Spinal cord (tissue), 9 donors: ENCODE measurements at regions not wholly inside any gene's neighbourhood (a gene's known extent, or its start where the extent isn't known, plus 50 kb on each side); places are given as distances from the start of the nearest gene placed in this dataset.
"Not testable (repeated sequence)": the region's sequence is repeated elsewhere in the genome, so short reads cannot be mapped to it uniquely, and the experiment has no call there.

Experiments
- DNase-seq, 6 donors: peaks; one replicate each; pipeline versions ENCODE4 v3.0.0 to v3.0.0-alpha.2; 2013 to 2015; ENCODE audit warnings: low spot score in 6 of 6, low read depth in 4 of 6
- H3K27ac ChIP-seq: one replicate; pipeline ENCODE4 v1.5.1; 2013; ENCODE audit warnings: low read depth, low read length, control low read depth
- H3K27me3 ChIP-seq: one replicate; pipeline ENCODE4 v1.6.1; 2013; ENCODE audit warnings: low read length; ENCODE audit not compliant: control insufficient read depth, insufficient read depth
- H3K36me3 ChIP-seq: one replicate; pipeline ENCODE4 v1.6.1; 2013; ENCODE audit warnings: low read length; ENCODE audit not compliant: control insufficient read depth, insufficient read depth
- H3K4me1 ChIP-seq: one replicate; pipeline ENCODE4 v1.6.1; 2013; ENCODE audit warnings: low read length; ENCODE audit not compliant: control insufficient read depth, insufficient read depth
- H3K4me3 ChIP-seq: one replicate; pipeline ENCODE4 v1.5.1; 2013; ENCODE audit warnings: low read depth, low read length, control low read depth
- H3K9me3 ChIP-seq: one replicate; pipeline ENCODE4 v1.6.1; 2013; ENCODE audit warnings: low read length; ENCODE audit not compliant: control insufficient read depth, insufficient read depth
- WGBS: methylation state at CpG from one replicate; pipeline ENCODE4 v1.1.5; 2013; ENCODE audit warnings: missing lambda C conversion rate; ENCODE audit not compliant: insufficient coverage; 5-methylcytosine and 5-hydroxymethylcytosine counted together
- donor health status: healthy.

DNA sequence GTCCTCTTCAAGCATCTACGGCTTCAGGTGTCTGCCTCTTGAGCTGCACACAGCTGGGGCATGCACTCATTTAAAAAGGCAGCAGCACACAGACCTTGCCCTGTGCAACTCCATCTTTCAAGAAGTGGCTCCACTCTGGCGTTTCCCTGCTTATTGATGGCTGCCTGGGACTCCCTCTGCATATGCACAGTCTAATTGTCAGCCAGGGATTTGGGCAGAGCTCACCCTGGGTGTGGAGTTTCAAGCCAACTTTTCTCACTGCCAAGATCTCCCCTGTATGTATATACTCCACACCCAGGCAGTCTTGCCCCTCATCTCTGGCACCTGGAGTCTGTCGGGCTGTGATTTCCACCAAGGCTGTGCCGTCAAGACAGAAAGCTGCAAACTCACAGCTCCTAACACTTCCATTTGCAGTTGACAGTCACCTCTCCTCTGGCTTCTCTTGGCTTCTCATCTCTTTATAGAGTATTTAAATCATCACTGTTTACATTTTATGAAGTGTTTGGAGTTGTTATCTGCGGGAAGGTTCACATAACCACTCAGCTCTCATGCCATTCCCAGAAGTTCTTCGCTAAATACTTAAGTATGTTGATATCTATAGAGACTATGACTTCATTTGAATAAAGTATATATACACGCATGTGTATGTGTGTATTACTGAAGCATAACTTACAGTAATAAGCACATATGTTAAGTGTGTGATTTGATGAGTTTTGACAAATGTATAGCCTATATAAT lies 130.5 kb upstream of the ZNF469 start:
- H3K27me3 ChIP-seq, H3K27ac ChIP-seq, H3K4me3 ChIP-seq, H3K36me3 ChIP-seq, H3K9me3 ChIP-seq, H3K4me1 ChIP-seq: not testable (repeated sequence)
- peak in 1 of 6 donors; percentile 18 for DNase-seq
- WGBS = no CpG with 5 or more reads among the region's 7 CpGs

- H3K9me3 ChIP-seq, H3K27ac ChIP-seq, DNase-seq, H3K4me3 ChIP-seq, H3K36me3 ChIP-seq, H3K27me3 ChIP-seq, H3K4me1 ChIP-seq: not testable (repeated sequence)
- no CpG with 5 or more reads among the region's 2 CpGs for WGBS
Measured at GRCh38 chr16:88258141-88258540, 124.6 kb upstream of the ZNF469 start.

GRCh38 chr16:88258764-88259525 lies 123.8 kb upstream of the ZNF469 start:
- H3K27me3 ChIP-seq, H3K4me1 ChIP-seq, H3K9me3 ChIP-seq, H3K36me3 ChIP-seq, H3K4me3 ChIP-seq: not testable (repeated sequence)
- peak overlapping the region; percentile 71 for H3K27ac ChIP-seq
- WGBS = 9% methylated on average over 17 of the region's 32 CpGs
- DNase-seq = peak in 1 of 6 donors; percentile 53

GRCh38 chr16:88259538-88259937 lies 123.2 kb upstream of the ZNF469 start:
- DNase-seq, H3K9me3 ChIP-seq, H3K36me3 ChIP-seq, H3K27me3 ChIP-seq, H3K4me3 ChIP-seq: not testable (repeated sequence)
- Histone ChIP-seq H3K4me1 (peaks cover 11% of the 10 kb centered on the region), H3K27ac (peak overlapping the region; percentile 71)
- 72% methylated on average over 8 of the region's 10 CpGs for WGBS

GRCh38 chr16:88260146-88260545 lies 122.6 kb upstream of the ZNF469 start:
- not testable (repeated sequence) for DNase-seq, H3K27me3 ChIP-seq, H3K4me3 ChIP-seq, H3K9me3 ChIP-seq, H3K36me3 ChIP-seq, H3K27ac ChIP-seq
- H3K4me1 ChIP-seq = peaks cover 17% of the 10 kb centered on the region
- WGBS = 91% methylated on average over 12 of the region's 17 CpGs

DNA sequence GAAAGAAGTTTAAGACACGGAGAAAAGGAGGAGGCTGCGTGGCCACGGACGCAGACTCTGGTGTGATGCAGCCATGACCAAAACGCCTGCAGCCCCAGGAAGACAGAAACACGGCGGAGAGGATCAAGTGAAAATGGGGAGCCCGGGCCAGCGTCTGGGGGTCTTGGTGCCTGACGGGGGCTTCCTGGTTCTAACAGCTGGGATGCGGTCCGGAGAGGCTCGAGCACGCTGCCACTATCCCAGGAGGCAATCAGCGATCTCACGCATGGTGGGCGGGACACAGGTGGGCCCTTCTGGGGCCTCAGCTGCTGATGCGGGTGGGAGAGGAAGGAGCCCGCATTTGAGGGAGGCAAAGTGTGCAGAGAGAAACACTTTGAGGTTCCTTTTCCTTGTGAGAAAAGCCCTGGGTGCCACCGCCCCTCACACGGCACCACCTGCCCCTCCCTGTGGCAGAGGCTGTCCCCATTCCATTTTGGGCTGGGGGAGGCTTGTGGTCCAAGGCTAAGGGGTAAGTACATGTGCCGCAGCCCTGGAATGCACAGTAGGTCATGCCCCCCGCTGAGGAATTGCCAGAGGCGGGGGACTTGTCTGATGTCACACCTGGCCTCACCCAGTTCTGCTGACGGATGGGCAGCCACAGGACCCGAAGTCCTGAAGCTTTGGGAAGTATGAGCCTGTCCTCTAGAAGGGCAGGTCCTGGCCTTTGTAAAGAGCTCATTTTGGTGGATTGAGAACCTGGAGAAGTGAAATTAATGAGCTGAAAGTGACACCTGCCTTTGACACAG lies 121.7 kb upstream of the ZNF469 start:
- H3K27ac ChIP-seq, H3K27me3 ChIP-seq, H3K9me3 ChIP-seq, H3K36me3 ChIP-seq, H3K4me3 ChIP-seq, DNase-seq: not testable (repeated sequence)
- 88% methylated on average over 19 of the region's 26 CpGs for WGBS
- H3K4me1 ChIP-seq = peaks cover 26% of the 10 kb centered on the region

GRCh38 chr16:88261814-88262605 lies 120.7 kb upstream of the ZNF469 start:
- not testable (repeated sequence) for H3K4me3 ChIP-seq, H3K9me3 ChIP-seq, H3K27me3 ChIP-seq, H3K36me3 ChIP-seq
- H3K4me1 ChIP-seq = peaks cover 29% of the 10 kb centered on the region
- H3K27ac ChIP-seq = peak overlapping the region; percentile 61
- WGBS = 82% methylated on average over 13 of the region's 18 CpGs
- peak in 1 of 6 donors; percentile 31 for DNase-seq

- not testable (repeated sequence) for H3K9me3 ChIP-seq, H3K27me3 ChIP-seq, H3K4me3 ChIP-seq, H3K36me3 ChIP-seq
- DNase-seq = peak in 1 of 6 donors; percentile 28
- peaks cover 36% of the 10 kb centered on the region for H3K4me1 ChIP-seq
- 70% methylated on average over 20 of the region's 34 CpGs for WGBS
- peak overlapping the region; percentile 40 for H3K27ac ChIP-seq
Measured at GRCh38 chr16:88262858-88263563, 119.7 kb upstream of the ZNF469 start.
